Transverse colon (tissue), 3 donors: ENCODE measurements at regions not wholly inside any gene's neighbourhood (a gene's known extent, or its start where the extent isn't known, plus 50 kb on each side); places are given as distances from the start of the nearest gene placed in this dataset.

ENCODE experiments used
- CTCF ChIP-seq, 5 experiments: fragments of 200-600 bp in 3 of 5; fragments of 450-650 bp in 2 of 5; sonication (generic) in 3 of 5; IDR thresholded peaks; 1 replicate in 2 of 5; 2 replicates in 3 of 5; pipeline ENCODE4 v1.5.1; 2016 to 2017; ENCODE audit warnings: antibody characterized with exemption in 5 of 5, inconsistent platforms in 3 of 5, mild to moderate bottlenecking in 2 of 5, moderate library complexity in 1 of 5
- POLR2A ChIP-seq: fragments of 450-650 bp; IDR thresholded peaks from one replicate; pipeline ENCODE4 v1.6.1; 2016; ENCODE audit warnings: antibody characterized with exemption, mild to moderate bottlenecking, moderate library complexity

GRCh38 chr7:112670193-112670592 is 120.0 kb downstream of the TMEM168 start:
- no peak for TF ChIP-seq CTCF (IDR thresholded peaks at IDR 0.05)
- no peak for TF ChIP-seq POLR2A
